ENCODE measurements at regions not wholly inside any gene's neighbourhood (a gene's known extent, or its start where the extent isn't known, plus 50 kb on each side); places are given as distances from the start of the nearest gene placed in this dataset.

DNA sequence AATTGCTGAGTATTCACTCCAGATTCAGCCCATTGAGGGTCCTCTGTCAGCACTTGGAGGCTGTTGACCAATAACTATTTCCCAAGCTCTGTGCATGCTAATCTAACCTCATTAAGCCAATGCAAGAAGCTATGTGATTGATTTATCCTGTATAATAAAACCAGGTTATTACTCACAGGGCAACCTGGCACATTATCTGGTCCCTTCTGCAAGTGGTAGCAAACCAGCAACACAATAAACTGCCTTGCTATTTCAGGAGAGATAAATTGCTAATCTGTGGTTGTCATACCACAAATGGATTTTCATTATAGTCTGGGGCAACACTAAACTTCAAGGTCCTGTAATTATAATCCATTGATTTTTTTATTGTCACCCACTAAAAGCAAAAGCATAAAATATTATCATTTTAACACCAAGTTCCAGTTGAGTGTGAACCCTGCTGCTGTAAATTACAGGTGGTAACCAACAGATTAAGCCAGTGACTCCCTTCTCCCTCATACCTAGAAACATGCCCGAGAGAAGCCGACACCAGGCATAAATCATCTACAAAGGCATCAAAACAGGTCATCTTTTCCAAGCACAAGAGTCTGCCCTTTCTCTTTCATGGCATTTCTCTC is 51.1 kb upstream of the SOX9 start:
- ATAC-seq (no peak), DNase-seq (no peak)
- no peak for TF ChIP-seq CTCF (IDR thresholded peaks at IDR 0.05)
- no peaks in the 10 kb centered on the region for H3K4me1 Mint-ChIP-seq (ENCODE audit: low read depth)
- CTCF ChIA-PET: no interaction called here
- intact Hi-C loops (cut with micrococcal nuclease): no loop called here
- no peaks in the 10 kb centered on the region for H3K27me3 Mint-ChIP-seq
- POLR2A ChIA-PET: no interaction called here
- no peak overlapping the region for H3K4me3 Mint-ChIP-seq
- no peak overlapping the region for H3K27ac Mint-ChIP-seq
- peaks cover 1% of the 10 kb centered on the region for H3K9me3 Mint-ChIP-seq
- H3K36me3 Mint-ChIP-seq (ENCODE audit: low read depth): no peaks in the 10 kb centered on the region

Data from activated CD8-positive, alpha-beta T cell treated with anti-CD3 and anti-CD28 coated beads for 36 hours (primary cell).